Adipocyte (in vitro differentiated cells): ENCODE measurements at regions not wholly inside any gene's neighbourhood (a gene's known extent, or its start where the extent isn't known, plus 50 kb on each side); places are given as distances from the start of the nearest gene placed in this dataset.
A peak's percentile ranks its signal among the peaks of the same experiment; 100 is the strongest.

Experiments used
- DNase-seq: peaks from one replicate; pipeline ENCODE4 v3.0.0-alpha.2; 2015; ENCODE audit warnings: low read depth
- H3K27me3 ChIP-seq: replicated peaks from 2 replicates; pipeline ENCODE4 v1.7.0; 2013; ENCODE audit warnings: mild to moderate bottlenecking, low read length, moderate library complexity; ENCODE audit not compliant: control insufficient read depth, insufficient read depth
- H3K36me3 ChIP-seq: 2 replicates; pipeline ENCODE4 v1.7.0; 2013; ENCODE audit warnings: low read length, mild to moderate bottlenecking, moderate library complexity; ENCODE audit not compliant: control insufficient read depth, insufficient read depth, severe bottlenecking
- H3K4me1 ChIP-seq: 2 replicates; pipeline ENCODE4 v1.7.0; 2013; ENCODE audit warnings: mild to moderate bottlenecking, low read length, moderate library complexity; ENCODE audit not compliant: control insufficient read depth, insufficient read depth
- H3K4me3 ChIP-seq: 2 replicates; pipeline ENCODE4 v1.7.0; 2013; ENCODE audit warnings: mild to moderate bottlenecking, low read length, moderate library complexity
- H3K9ac ChIP-seq: 2 replicates; pipeline ENCODE4 v1.7.0; 2013; ENCODE audit warnings: mild to moderate bottlenecking, low read length, moderate library complexity
- H3K9me3 ChIP-seq: 2 replicates; pipeline ENCODE4 v1.7.0; 2013; ENCODE audit warnings: mild to moderate bottlenecking, low read length, moderate library complexity; ENCODE audit not compliant: control insufficient read depth

DNA sequence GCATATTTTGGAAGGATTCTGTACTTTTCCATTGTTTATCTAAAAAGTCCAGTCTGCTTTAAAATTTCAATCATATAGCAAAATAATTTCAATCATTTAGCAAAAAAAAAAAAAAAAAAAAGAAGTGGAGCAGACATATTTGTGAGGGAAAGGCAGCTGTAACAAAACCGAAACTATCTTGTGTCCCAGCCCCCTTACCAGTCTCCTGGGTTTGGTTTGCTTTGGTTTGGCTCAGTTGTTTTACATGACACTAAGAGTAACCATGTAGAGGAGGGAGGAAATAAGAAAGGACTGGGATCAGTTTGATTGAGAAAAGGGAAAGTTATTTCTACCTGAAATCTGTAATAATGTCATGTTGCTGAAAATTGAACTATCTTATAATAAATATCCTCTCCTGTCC is 158.8 kb upstream of the GADL1 start:
- no peak overlapping the region for H3K9ac ChIP-seq
- no peaks in the 10 kb centered on the region for H3K36me3 ChIP-seq
- H3K27me3 ChIP-seq = no peaks in the 10 kb centered on the region
- no peaks in the 10 kb centered on the region for H3K9me3 ChIP-seq
- no peak overlapping the region for H3K4me3 ChIP-seq
- H3K4me1 ChIP-seq = no peaks in the 10 kb centered on the region
- DNase-seq = no peak

DNA sequence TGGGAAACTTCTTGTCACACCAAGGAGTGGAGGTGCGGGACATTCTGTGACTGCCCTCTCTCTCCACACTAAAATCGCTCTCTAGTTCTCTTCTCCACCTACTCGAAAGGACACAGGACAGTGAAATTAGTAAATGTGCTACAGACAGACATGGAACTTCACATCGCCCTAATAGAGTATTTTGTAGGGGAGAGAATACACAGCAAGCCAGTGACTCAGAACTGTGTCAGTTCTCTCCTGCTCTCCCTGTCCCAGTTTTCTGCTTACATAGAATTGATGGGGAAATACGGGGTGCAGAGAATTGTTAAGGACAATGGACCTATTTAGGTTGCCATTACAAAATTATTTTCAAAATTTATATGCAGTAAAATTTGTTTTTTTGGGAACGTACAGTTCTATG is 159.6 kb upstream of the GADL1 start:
- Histone ChIP-seq H3K9ac (no peak overlapping the region), H3K4me3 (no peak overlapping the region), H3K36me3 (no peaks in the 10 kb centered on the region), H3K4me1 (no peaks in the 10 kb centered on the region), H3K27me3 (no peaks in the 10 kb centered on the region), H3K9me3 (peaks cover 5% of the 10 kb centered on the region)
- no peak for DNase-seq

DNA sequence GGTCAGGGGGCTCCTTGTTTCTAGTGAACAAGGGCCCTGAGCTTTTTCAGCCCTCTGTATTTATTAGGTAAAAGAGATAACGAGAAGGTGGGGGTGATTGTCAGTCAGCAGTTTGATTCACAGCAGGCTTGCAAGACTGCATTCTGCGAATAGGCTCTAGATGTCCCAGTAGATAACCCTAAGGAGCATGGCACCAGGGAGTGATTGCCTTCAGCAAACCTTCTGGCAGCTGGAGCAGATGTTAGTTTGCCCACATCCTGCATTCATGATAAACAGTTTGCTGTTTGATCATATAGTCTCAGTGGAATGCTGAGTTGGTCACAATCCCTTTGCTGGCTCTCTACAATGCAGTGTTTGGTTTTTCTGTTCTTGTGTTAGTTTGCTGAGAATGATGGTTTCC is 161.3 kb upstream of the GADL1 start:
- no peaks in the 10 kb centered on the region for H3K36me3 ChIP-seq
- H3K9ac ChIP-seq = no peak overlapping the region
- no peaks in the 10 kb centered on the region for H3K4me1 ChIP-seq
- no peaks in the 10 kb centered on the region for H3K27me3 ChIP-seq
- no peak overlapping the region for H3K4me3 ChIP-seq
- H3K9me3 ChIP-seq = peaks cover 8% of the 10 kb centered on the region
- no peak for DNase-seq

GRCh38 chr3:31057891-31058290 is 163.4 kb upstream of the GADL1 start:
- H3K27me3 ChIP-seq = no peaks in the 10 kb centered on the region
- H3K36me3 ChIP-seq = no peaks in the 10 kb centered on the region
- DNase-seq = no peak
- H3K9ac ChIP-seq = no peak overlapping the region
- H3K4me3 ChIP-seq = no peak overlapping the region
- no peaks in the 10 kb centered on the region for H3K4me1 ChIP-seq
- H3K9me3 ChIP-seq = peaks cover 8% of the 10 kb centered on the region

DNA sequence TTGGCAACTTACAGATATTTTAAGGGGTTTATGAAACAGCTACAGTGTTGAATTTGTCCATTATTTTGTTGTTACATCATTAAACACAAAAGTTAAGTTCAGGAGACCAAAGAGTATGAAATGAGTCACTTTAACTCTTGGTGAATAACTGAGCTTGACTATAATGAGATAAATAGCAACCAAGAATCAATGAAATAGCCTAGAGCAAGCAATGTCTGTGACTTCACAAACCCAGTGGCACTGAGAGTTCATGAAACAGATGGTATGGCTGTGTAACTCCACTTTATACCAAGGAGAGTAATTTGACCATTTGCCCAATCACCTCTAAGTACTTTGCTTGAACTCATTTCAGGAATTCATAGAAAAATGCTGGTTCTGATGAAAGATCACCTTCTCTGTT is 169.6 kb upstream of the GADL1 start:
- Histone ChIP-seq H3K4me1 (peaks cover 16% of the 10 kb centered on the region), H3K27me3 (no peaks in the 10 kb centered on the region), H3K9ac (no peak overlapping the region), H3K36me3 (no peaks in the 10 kb centered on the region), H3K4me3 (no peak overlapping the region), H3K9me3 (peaks cover 4% of the 10 kb centered on the region)
- DNase-seq = peak; percentile 24

- H3K27me3 ChIP-seq = no peaks in the 10 kb centered on the region
- H3K9me3 ChIP-seq = no peaks in the 10 kb centered on the region
- no peak for DNase-seq
- H3K9ac ChIP-seq = no peak overlapping the region
- H3K36me3 ChIP-seq = no peaks in the 10 kb centered on the region
- no peak overlapping the region for H3K4me3 ChIP-seq
- peaks cover 16% of the 10 kb centered on the region for H3K4me1 ChIP-seq
These were observed 171.3 kb upstream of the GADL1 start for GRCh38 chr3:31065765-31066164.

DNA sequence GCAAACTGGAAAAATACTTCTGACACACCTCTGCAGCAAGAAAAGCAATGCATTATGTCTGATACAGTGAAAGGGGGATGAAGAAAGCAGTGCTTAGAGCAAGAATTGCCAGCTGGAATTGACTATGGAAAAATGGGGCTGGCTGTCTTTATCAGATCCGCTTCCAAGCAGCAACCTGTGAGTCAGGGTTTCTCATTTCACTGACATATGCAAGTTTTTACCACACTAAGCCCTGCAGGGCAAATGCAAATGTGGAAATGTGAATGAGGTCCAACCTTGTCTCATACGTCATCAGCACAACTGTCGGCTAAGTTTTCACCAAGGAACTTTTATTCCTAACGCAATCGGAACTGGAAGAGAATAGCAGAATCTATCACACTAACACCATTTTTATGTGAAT is 172.5 kb upstream of the GADL1 start:
- H3K9me3 ChIP-seq = no peaks in the 10 kb centered on the region
- no peaks in the 10 kb centered on the region for H3K27me3 ChIP-seq
- no peak overlapping the region for H3K9ac ChIP-seq
- peak; percentile 96 for DNase-seq
- no peaks in the 10 kb centered on the region for H3K36me3 ChIP-seq
- peak overlapping the region; percentile 60 for H3K4me3 ChIP-seq
- peaks cover 16% of the 10 kb centered on the region for H3K4me1 ChIP-seq

DNA sequence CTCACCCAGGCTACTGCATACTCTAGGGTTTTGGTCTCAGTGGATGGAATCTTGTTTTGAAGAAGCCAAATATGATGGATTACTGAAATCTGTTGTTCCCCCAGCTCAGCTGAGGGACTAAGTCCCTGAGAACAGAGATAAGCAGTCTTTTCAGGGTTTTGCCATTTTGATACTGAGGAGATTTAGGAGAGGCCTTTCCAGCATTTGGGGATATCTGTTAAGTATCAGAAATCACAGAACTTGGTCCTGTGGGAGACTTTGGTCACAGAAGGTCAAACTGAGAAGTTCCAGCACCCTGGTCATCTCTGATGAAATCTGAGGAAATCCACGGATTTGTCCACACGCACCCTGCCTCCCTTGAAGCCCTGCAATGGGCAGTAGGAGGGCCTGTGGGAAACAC is 181.0 kb upstream of the GADL1 start:
- no peak for DNase-seq

GRCh38 chr3:31075876-31076275 is 181.4 kb upstream of the GADL1 start:
- no peak for DNase-seq
- peaks cover 2% of the 10 kb centered on the region for H3K9me3 ChIP-seq
- peaks cover 13% of the 10 kb centered on the region for H3K4me1 ChIP-seq
- H3K27me3 ChIP-seq = no peaks in the 10 kb centered on the region
- no peaks in the 10 kb centered on the region for H3K36me3 ChIP-seq
- no peak overlapping the region for H3K9ac ChIP-seq
- no peak overlapping the region for H3K4me3 ChIP-seq

More for the DNA sequence above, 181.0 kb upstream of the GADL1 start:
- Histone ChIP-seq H3K36me3 (no peaks in the 10 kb centered on the region), H3K9ac (no peak overlapping the region), H3K27me3 (no peaks in the 10 kb centered on the region), H3K4me1 (peaks cover 13% of the 10 kb centered on the region), H3K9me3 (peaks cover 2% of the 10 kb centered on the region), H3K4me3 (no peak overlapping the region)

GRCh38 chr3:31077021-31077601 is 182.7 kb upstream of the GADL1 start:
- H3K4me3 ChIP-seq = no peak overlapping the region
- H3K9me3 ChIP-seq = peaks cover 2% of the 10 kb centered on the region
- no peaks in the 10 kb centered on the region for H3K36me3 ChIP-seq
- H3K27me3 ChIP-seq = no peaks in the 10 kb centered on the region
- peaks cover 13% of the 10 kb centered on the region for H3K4me1 ChIP-seq
- no peak overlapping the region for H3K9ac ChIP-seq
- peak; percentile 73 for DNase-seq

DNA sequence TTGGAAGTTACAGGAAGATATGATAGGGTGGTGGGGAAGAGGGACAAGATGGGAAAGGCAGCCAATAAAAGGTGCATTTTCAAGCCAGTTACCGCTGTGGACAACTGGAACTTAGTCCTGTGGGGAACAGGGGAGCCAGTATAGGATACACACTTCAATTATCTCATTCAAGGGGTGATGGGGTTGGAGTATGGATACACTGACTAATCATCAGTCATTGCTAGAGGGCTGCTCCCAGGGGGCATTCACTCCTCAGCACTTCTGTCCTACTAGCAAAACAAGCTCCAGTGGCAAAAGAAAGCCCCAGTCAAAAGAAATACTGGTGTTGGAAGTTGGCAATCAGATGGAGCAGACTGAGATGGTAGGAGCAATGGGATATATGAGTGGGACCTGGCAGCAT is 183.4 kb upstream of the GADL1 start:
- Histone ChIP-seq H3K27me3 (no peaks in the 10 kb centered on the region), H3K36me3 (no peaks in the 10 kb centered on the region), H3K9ac (no peak overlapping the region), H3K9me3 (peaks cover 2% of the 10 kb centered on the region), H3K4me1 (peaks cover 13% of the 10 kb centered on the region), H3K4me3 (no peak overlapping the region)
- DNase-seq = no peak

DNA sequence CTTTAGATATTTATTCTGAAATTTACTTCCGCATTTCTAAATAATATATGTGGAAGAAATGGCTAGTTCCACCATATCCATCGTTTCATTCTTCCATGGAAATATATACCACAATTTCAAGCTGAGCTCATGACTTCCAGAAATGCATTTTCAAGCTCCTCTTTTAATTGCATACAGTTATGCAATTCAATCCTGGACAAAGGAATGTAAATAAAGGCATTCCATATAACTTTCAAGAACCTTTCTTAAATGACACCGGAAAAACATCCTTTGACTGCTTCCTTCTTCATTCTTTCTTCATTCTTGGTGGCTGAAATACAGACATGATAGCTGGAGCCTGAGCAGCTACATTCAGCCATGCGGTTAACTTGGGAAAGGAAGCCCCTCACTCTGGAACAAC is 185.2 kb upstream of the GADL1 start:
- Histone ChIP-seq H3K27me3 (no peaks in the 10 kb centered on the region), H3K9me3 (peaks cover under 1% of the 10 kb centered on the region), H3K4me3 (no peak overlapping the region), H3K36me3 (no peaks in the 10 kb centered on the region), H3K9ac (no peak overlapping the region), H3K4me1 (peaks cover 13% of the 10 kb centered on the region)
- DNase-seq = peak; percentile 17
